Smooth muscle cell (in vitro differentiated cells): ENCODE measurements at regions not wholly inside any gene's neighbourhood (a gene's known extent, or its start where the extent isn't known, plus 50 kb on each side); places are given as distances from the start of the nearest gene placed in this dataset.

ENCODE experiments used
- DNase-seq: peaks from one replicate; lab custom pipeline; 2025; ENCODE audit not compliant: unreplicated experiment; lab: John Stamatoyannopoulos, UW
- H2AFZ ChIP-seq: fragments of 200-600 bp; sonication (generic); 2 replicates; pipeline ENCODE4 v1.6.0; 2016; ENCODE audit warnings: antibody characterized with exemption, low read depth, mild to moderate bottlenecking
- H3F3A ChIP-seq: fragments of 200-600 bp; sonication (generic); 2 replicates; pipeline ENCODE4 v1.6.0; 2017; ENCODE audit warnings: antibody characterized with exemption, low read depth
- H3K27ac ChIP-seq: fragments of 200-600 bp; sonication (generic); 2 replicates; pipeline ENCODE4 v1.5.1; 2016; ENCODE audit warnings: low read depth, mild to moderate bottlenecking
- H3K27me3 ChIP-seq: fragments of 200-600 bp; sonication (generic); 2 replicates; pipeline ENCODE4 v1.6.1; 2016; ENCODE audit warnings: low read depth, mild to moderate bottlenecking
- H3K36me3 ChIP-seq: fragments of 200-600 bp; sonication (generic); 2 replicates; pipeline ENCODE4 v1.5.1; 2016; ENCODE audit warnings: low read depth
- H3K4me1 ChIP-seq: fragments of 200-600 bp; sonication (generic); 2 replicates; pipeline ENCODE4 v1.5.1; 2016; ENCODE audit warnings: low read depth
- H3K4me2 ChIP-seq: fragments of 200-600 bp; sonication (generic); 2 replicates; pipeline ENCODE4 v1.6.0; 2016; ENCODE audit warnings: mild to moderate bottlenecking
- H3K4me3 ChIP-seq: fragments of 200-600 bp; sonication (generic); 2 replicates; pipeline ENCODE4 v1.5.1; 2016; ENCODE audit warnings: mild to moderate bottlenecking
- H3K79me2 ChIP-seq: fragments of 200-600 bp; sonication (generic); 2 replicates; pipeline ENCODE4 v1.6.0; 2016; ENCODE audit warnings: low read depth, mild to moderate bottlenecking
- H3K9ac ChIP-seq: fragments of 200-600 bp; sonication (generic); 2 replicates; pipeline ENCODE4 v1.6.0; 2016; ENCODE audit warnings: low read depth
- H3K9me3 ChIP-seq: fragments of 200-600 bp; sonication (generic); replicated peaks from 2 replicates; pipeline ENCODE4 v1.5.1; 2016; ENCODE audit warnings: low read depth
- H4K20me1 ChIP-seq: fragments of 200-600 bp; sonication (generic); 2 replicates; pipeline ENCODE4 v1.6.0; 2016; ENCODE audit warnings: low read depth
- WGBS: methylation state at CpG from one replicate; pipeline ENCODE4 v1.1.7; 2016; ENCODE audit warnings: low lambda C conversion rate; 5-methylcytosine and 5-hydroxymethylcytosine counted together
- TF ChIP-seq, protein P1 (sequence below): fragments of 200-600 bp; sonication (generic); IDR thresholded peaks from 2 replicates; pipeline ENCODE4 v1.5.1; 2017; ENCODE audit warnings: borderline replicate concordance, mild to moderate bottlenecking, antibody characterized with exemption; ENCODE audit not compliant: insufficient read depth, poor library complexity, severe bottlenecking

GRCh38 chr2:52079602-52080001 lies 1047.7 kb upstream of the NRXN1 start:
- Histone ChIP-seq H3K4me3 (no peak overlapping the region), H3K27me3 (no peaks in the 10 kb centered on the region), H3F3A (no peaks in the 10 kb centered on the region), H3K9me3 (no peaks in the 10 kb centered on the region), H3K4me2 (no peak overlapping the region), H3K36me3 (no peaks in the 10 kb centered on the region), H2AFZ (no peak overlapping the region), H4K20me1 (no peaks in the 10 kb centered on the region), H3K79me2 (no peaks in the 10 kb centered on the region), H3K4me1 (no peaks in the 10 kb centered on the region), H3K27ac (no peak overlapping the region), H3K9ac (no peak overlapping the region)
- WGBS = 93% methylated on average over 2 of the region's 2 CpGs
- TF ChIP-seq, protein P1, sequence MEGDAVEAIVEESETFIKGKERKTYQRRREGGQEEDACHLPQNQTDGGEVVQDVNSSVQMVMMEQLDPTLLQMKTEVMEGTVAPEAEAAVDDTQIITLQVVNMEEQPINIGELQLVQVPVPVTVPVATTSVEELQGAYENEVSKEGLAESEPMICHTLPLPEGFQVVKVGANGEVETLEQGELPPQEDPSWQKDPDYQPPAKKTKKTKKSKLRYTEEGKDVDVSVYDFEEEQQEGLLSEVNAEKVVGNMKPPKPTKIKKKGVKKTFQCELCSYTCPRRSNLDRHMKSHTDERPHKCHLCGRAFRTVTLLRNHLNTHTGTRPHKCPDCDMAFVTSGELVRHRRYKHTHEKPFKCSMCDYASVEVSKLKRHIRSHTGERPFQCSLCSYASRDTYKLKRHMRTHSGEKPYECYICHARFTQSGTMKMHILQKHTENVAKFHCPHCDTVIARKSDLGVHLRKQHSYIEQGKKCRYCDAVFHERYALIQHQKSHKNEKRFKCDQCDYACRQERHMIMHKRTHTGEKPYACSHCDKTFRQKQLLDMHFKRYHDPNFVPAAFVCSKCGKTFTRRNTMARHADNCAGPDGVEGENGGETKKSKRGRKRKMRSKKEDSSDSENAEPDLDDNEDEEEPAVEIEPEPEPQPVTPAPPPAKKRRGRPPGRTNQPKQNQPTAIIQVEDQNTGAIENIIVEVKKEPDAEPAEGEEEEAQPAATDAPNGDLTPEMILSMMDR = no peak
- DNase-seq = no peak

DNA sequence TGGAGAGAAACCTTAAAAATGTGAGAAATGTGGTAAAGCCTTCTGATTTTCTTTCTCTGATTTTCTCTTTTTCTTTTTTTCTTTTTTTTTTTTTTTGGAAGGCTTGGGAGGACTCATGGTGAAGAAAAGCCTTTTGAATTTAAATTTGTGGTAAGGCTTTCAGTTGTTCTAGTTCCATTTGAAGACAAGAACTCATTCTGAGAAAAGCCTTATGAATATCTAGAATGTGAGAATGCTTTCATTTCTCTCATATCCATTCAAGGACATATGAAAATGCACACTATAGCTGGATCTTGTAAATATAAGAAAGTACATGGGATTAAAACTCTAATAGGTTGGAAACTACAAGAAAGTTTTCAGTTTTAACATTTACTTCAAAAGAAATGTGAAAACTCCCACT lies 1045.2 kb upstream of the NRXN1 start:
- Histone ChIP-seq H3K9me3 (no peaks in the 10 kb centered on the region), H3K4me1 (no peaks in the 10 kb centered on the region), H3K4me3 (no peak overlapping the region), H3K79me2 (no peaks in the 10 kb centered on the region), H4K20me1 (no peaks in the 10 kb centered on the region), H3K4me2 (no peak overlapping the region), H3K36me3 (no peaks in the 10 kb centered on the region), H2AFZ (no peak overlapping the region), H3K27me3 (no peaks in the 10 kb centered on the region), H3F3A (no peaks in the 10 kb centered on the region), H3K27ac (no peak overlapping the region), H3K9ac (no peak overlapping the region)
- TF ChIP-seq, protein P1 = no peak
- no peak for DNase-seq

DNA sequence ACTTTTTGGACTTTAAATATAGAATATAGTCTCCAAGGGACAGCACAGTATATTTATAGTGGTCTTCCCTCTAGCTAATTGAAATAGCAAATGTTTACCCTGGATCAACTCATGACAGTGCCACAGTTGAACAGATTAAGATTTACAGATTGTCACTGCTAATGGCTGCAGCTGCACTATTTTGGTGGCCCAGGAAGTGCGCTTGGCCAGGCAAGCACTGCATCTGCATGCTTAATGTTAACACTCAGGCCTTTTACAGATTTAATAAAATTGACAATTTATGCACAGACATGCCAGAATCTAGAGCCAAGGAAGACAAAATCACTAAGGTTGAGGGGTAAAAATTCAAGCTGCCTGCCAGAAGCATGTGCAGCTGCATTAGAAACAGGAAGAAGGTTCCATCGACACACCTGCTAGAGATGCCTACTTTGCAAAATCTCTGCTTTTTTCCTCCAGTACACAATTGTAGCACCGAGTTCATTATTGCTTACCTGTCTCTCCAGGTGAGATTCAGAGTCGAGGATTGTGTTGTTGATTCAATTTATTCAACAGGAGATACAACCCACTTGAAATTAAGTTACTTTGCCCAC lies 1042.3 kb upstream of the NRXN1 start:
- Histone ChIP-seq H4K20me1 (no peaks in the 10 kb centered on the region), H3K27me3 (no peaks in the 10 kb centered on the region), H3K9me3 (no peaks in the 10 kb centered on the region), H3F3A (no peaks in the 10 kb centered on the region), H3K4me3 (no peak overlapping the region), H3K27ac (no peak overlapping the region), H3K36me3 (no peaks in the 10 kb centered on the region), H3K79me2 (no peaks in the 10 kb centered on the region), H3K9ac (no peak overlapping the region), H3K4me1 (no peaks in the 10 kb centered on the region), H3K4me2 (no peak overlapping the region), H2AFZ (no peak overlapping the region)
- no peak for DNase-seq
- TF ChIP-seq, protein P1 = no peak
- WGBS = 93% methylated on average over 4 of the region's 4 CpGs

- TF ChIP-seq, protein P1 = no peak
- Histone ChIP-seq H2AFZ (no peak overlapping the region), H3K9me3 (no peaks in the 10 kb centered on the region), H3K9ac (no peak overlapping the region), H3K36me3 (no peaks in the 10 kb centered on the region), H3K4me1 (no peaks in the 10 kb centered on the region), H4K20me1 (no peaks in the 10 kb centered on the region), H3K4me2 (no peak overlapping the region), H3F3A (no peaks in the 10 kb centered on the region), H3K27me3 (no peaks in the 10 kb centered on the region), H3K79me2 (no peaks in the 10 kb centered on the region), H3K4me3 (no peak overlapping the region), H3K27ac (no peak overlapping the region)
- no peak for DNase-seq
- WGBS = 36% methylated on average over 2 of the region's 2 CpGs
These were observed 1041.0 kb upstream of the NRXN1 start for GRCh38 chr2:52072949-52073348.
